GM23338 (cell line): ENCODE measurements at regions not wholly inside any gene's neighbourhood (a gene's known extent, or its start where the extent isn't known, plus 50 kb on each side); places are given as distances from the start of the nearest gene placed in this dataset.

Experiments used
- EZH2 ChIP-seq: fragments of 200-600 bp; sonication (generic); IDR thresholded peaks from one replicate; pipeline ENCODE4 v1.8.0; 2017; ENCODE audit warnings: antibody characterized with exemption, mild to moderate bottlenecking, low read depth; ENCODE audit not compliant: unreplicated experiment
- TF ChIP-seq, protein P1 (sequence below), 2 experiments: fragments of 200-600 bp in 1 of 2; sonication (generic) in 1 of 2; conservative IDR thresholded peaks; 2 replicates each; pipeline versions ENCODE4 v1.5.1 to v1.6.1; 2016 to 2017; ENCODE audit warnings: antibody characterized with exemption in 2 of 2, low read depth in 2 of 2, mild to moderate bottlenecking in 2 of 2, moderate library complexity in 1 of 2
- TF ChIP-seq, protein P2 (sequence below): IDR thresholded peaks from one replicate; pipeline ENCODE4 v1.6.1; 2018; ENCODE audit warnings: antibody characterized with exemption; ENCODE audit not compliant: unreplicated experiment

DNA sequence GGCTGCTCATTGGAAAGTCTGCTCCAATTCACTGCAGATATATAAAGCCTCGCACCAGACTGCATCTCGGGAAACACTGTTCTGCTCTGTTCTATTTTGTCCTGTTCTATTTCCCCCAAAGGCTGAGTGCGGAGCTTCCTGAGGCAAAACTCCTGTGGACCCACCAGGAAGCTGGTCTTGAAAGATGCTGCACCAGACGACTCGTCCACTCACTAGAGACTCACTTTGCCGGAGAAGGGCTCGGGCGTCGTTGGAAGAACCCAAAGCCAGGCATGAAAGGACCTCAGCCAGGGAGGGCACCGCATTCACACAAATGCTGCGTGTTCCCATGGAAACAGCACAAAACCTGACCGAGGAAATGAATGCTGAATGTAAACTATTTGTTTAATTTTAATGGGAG lies 331.2 kb upstream of the SFSWAP start:
- TF ChIP-seq, protein P1, sequence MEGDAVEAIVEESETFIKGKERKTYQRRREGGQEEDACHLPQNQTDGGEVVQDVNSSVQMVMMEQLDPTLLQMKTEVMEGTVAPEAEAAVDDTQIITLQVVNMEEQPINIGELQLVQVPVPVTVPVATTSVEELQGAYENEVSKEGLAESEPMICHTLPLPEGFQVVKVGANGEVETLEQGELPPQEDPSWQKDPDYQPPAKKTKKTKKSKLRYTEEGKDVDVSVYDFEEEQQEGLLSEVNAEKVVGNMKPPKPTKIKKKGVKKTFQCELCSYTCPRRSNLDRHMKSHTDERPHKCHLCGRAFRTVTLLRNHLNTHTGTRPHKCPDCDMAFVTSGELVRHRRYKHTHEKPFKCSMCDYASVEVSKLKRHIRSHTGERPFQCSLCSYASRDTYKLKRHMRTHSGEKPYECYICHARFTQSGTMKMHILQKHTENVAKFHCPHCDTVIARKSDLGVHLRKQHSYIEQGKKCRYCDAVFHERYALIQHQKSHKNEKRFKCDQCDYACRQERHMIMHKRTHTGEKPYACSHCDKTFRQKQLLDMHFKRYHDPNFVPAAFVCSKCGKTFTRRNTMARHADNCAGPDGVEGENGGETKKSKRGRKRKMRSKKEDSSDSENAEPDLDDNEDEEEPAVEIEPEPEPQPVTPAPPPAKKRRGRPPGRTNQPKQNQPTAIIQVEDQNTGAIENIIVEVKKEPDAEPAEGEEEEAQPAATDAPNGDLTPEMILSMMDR (conservative IDR thresholded peaks at IDR 0.05; ENCODE audit: low read depth in 2 of 2), result no peak
- TF ChIP-seq, protein P2, sequence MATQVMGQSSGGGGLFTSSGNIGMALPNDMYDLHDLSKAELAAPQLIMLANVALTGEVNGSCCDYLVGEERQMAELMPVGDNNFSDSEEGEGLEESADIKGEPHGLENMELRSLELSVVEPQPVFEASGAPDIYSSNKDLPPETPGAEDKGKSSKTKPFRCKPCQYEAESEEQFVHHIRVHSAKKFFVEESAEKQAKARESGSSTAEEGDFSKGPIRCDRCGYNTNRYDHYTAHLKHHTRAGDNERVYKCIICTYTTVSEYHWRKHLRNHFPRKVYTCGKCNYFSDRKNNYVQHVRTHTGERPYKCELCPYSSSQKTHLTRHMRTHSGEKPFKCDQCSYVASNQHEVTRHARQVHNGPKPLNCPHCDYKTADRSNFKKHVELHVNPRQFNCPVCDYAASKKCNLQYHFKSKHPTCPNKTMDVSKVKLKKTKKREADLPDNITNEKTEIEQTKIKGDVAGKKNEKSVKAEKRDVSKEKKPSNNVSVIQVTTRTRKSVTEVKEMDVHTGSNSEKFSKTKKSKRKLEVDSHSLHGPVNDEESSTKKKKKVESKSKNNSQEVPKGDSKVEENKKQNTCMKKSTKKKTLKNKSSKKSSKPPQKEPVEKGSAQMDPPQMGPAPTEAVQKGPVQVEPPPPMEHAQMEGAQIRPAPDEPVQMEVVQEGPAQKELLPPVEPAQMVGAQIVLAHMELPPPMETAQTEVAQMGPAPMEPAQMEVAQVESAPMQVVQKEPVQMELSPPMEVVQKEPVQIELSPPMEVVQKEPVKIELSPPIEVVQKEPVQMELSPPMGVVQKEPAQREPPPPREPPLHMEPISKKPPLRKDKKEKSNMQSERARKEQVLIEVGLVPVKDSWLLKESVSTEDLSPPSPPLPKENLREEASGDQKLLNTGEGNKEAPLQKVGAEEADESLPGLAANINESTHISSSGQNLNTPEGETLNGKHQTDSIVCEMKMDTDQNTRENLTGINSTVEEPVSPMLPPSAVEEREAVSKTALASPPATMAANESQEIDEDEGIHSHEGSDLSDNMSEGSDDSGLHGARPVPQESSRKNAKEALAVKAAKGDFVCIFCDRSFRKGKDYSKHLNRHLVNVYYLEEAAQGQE, result no peak
- TF ChIP-seq EZH2, result no peak
